Upper lobe of left lung (tissue), 4 donors: ENCODE measurements at regions not wholly inside any gene's neighbourhood (a gene's known extent, or its start where the extent isn't known, plus 50 kb on each side); places are given as distances from the start of the nearest gene placed in this dataset.

Experiments
- CTCF ChIP-seq, 6 experiments: fragments of 450-650 bp in 4 of 6; fragments of 200-600 bp in 2 of 6; sonication (generic) in 2 of 6; IDR thresholded peaks; one replicate each; pipeline ENCODE4 v1.5.1; 2016 to 2019; ENCODE audit warnings: antibody characterized with exemption in 6 of 6
- EP300 ChIP-seq, 4 donors: sonication (generic); formaldehyde crosslinking; IDR thresholded peaks; one replicate each; pipeline ENCODE4 v1.5.1; 2017; ENCODE audit warnings: antibody characterized with exemption in 4 of 4, control low read depth in 2 of 4
- POLR2A ChIP-seq, 4 donors: fragments of 450-650 bp; IDR thresholded peaks; one replicate each; pipeline ENCODE4 v1.5.1; 2016 to 2017; ENCODE audit warnings: antibody characterized with exemption in 4 of 4, mild to moderate bottlenecking in 2 of 4
- POLR2AphosphoS5 ChIP-seq, 2 donors: sonication (generic); formaldehyde crosslinking; IDR thresholded peaks; one replicate each; pipeline ENCODE4 v1.5.1; 2017; ENCODE audit warnings: antibody characterized with exemption in 2 of 2

GRCh38 chr7:54333952-54334351, 208.2 kb upstream of the VSTM2A start:
- TF ChIP-seq CTCF (IDR thresholded peaks at IDR 0.05) (no peak), POLR2A (IDR thresholded peaks at IDR 0.05) (no peak), EP300 (IDR thresholded peaks at IDR 0.05) (no peak), POLR2AphosphoS5 (IDR thresholded peaks at IDR 0.05) (no peak)
